HL-60 (cell line): ENCODE measurements at regions not wholly inside any gene's neighbourhood (a gene's known extent, or its start where the extent isn't known, plus 50 kb on each side); places are given as distances from the start of the nearest gene placed in this dataset.

Experiments
- GABPA ChIP-seq: IDR thresholded peaks from 2 replicates; pipeline ENCODE4 v1.6.1; 2012; ENCODE audit warnings: low read depth
- POLR2AphosphoS5 ChIP-seq: IDR thresholded peaks from 2 replicates; pipeline ENCODE4 v1.6.1; 2012; ENCODE audit warnings: low read depth
- TF ChIP-seq, protein P1 (sequence below): IDR thresholded peaks from one replicate; pipeline ENCODE4 v1.5.1; 2011; ENCODE audit warnings: low read length, control low read depth, inconsistent platforms; ENCODE audit not compliant: insufficient read depth
- TF ChIP-seq, protein P2 (sequence below): IDR thresholded peaks from 2 replicates; pipeline ENCODE4 v1.6.1; 2012; ENCODE audit warnings: low read depth; ENCODE audit not compliant: insufficient replicate concordance

- TF ChIP-seq, protein P1, sequence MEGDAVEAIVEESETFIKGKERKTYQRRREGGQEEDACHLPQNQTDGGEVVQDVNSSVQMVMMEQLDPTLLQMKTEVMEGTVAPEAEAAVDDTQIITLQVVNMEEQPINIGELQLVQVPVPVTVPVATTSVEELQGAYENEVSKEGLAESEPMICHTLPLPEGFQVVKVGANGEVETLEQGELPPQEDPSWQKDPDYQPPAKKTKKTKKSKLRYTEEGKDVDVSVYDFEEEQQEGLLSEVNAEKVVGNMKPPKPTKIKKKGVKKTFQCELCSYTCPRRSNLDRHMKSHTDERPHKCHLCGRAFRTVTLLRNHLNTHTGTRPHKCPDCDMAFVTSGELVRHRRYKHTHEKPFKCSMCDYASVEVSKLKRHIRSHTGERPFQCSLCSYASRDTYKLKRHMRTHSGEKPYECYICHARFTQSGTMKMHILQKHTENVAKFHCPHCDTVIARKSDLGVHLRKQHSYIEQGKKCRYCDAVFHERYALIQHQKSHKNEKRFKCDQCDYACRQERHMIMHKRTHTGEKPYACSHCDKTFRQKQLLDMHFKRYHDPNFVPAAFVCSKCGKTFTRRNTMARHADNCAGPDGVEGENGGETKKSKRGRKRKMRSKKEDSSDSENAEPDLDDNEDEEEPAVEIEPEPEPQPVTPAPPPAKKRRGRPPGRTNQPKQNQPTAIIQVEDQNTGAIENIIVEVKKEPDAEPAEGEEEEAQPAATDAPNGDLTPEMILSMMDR = no peak
- TF ChIP-seq POLR2AphosphoS5 (no peak), GABPA (no peak)
- TF ChIP-seq, protein P2, sequence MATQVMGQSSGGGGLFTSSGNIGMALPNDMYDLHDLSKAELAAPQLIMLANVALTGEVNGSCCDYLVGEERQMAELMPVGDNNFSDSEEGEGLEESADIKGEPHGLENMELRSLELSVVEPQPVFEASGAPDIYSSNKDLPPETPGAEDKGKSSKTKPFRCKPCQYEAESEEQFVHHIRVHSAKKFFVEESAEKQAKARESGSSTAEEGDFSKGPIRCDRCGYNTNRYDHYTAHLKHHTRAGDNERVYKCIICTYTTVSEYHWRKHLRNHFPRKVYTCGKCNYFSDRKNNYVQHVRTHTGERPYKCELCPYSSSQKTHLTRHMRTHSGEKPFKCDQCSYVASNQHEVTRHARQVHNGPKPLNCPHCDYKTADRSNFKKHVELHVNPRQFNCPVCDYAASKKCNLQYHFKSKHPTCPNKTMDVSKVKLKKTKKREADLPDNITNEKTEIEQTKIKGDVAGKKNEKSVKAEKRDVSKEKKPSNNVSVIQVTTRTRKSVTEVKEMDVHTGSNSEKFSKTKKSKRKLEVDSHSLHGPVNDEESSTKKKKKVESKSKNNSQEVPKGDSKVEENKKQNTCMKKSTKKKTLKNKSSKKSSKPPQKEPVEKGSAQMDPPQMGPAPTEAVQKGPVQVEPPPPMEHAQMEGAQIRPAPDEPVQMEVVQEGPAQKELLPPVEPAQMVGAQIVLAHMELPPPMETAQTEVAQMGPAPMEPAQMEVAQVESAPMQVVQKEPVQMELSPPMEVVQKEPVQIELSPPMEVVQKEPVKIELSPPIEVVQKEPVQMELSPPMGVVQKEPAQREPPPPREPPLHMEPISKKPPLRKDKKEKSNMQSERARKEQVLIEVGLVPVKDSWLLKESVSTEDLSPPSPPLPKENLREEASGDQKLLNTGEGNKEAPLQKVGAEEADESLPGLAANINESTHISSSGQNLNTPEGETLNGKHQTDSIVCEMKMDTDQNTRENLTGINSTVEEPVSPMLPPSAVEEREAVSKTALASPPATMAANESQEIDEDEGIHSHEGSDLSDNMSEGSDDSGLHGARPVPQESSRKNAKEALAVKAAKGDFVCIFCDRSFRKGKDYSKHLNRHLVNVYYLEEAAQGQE = no peak
Observed at GRCh38 chr6:45757443-45758130, 258.1 kb downstream of the CLIC5 start.
